Hindlimb muscle (tissue), 1 donor: ENCODE measurements at regions not wholly inside any gene's neighbourhood (a gene's known extent, or its start where the extent isn't known, plus 50 kb on each side); places are given as distances from the start of the nearest gene placed in this dataset.
A peak's percentile ranks its signal among the peaks of the same experiment; 100 is the strongest.
"Not testable (repeated sequence)": the region's sequence is repeated elsewhere in the genome, so short reads cannot be mapped to it uniquely, and the experiment has no call there.

Experiments used
- DNase-seq: peaks from one replicate; pipeline ENCODE4 v3.0.0-alpha.2; 2013

DNA sequence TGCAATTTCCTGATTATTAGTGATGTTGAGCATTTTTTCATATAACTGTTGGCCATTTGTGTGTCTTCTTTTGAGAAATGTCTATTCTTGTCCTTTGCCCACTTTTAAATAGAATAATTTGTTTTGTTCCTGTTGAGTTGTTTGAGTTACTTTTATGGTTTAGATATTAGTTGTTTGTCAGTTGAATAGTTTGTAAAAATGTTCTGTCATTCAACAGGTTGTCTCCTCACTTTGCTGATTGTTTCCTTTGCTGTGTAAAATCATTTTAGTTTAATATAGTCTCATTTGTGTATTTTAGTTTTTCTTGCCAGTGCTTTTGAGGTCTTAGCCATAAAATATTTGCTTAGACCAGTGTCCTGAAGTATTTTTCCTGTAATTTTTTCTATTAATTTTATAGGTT is 181.8 kb upstream of the GLRA2 start:
- DNase-seq, result no peak

DNA sequence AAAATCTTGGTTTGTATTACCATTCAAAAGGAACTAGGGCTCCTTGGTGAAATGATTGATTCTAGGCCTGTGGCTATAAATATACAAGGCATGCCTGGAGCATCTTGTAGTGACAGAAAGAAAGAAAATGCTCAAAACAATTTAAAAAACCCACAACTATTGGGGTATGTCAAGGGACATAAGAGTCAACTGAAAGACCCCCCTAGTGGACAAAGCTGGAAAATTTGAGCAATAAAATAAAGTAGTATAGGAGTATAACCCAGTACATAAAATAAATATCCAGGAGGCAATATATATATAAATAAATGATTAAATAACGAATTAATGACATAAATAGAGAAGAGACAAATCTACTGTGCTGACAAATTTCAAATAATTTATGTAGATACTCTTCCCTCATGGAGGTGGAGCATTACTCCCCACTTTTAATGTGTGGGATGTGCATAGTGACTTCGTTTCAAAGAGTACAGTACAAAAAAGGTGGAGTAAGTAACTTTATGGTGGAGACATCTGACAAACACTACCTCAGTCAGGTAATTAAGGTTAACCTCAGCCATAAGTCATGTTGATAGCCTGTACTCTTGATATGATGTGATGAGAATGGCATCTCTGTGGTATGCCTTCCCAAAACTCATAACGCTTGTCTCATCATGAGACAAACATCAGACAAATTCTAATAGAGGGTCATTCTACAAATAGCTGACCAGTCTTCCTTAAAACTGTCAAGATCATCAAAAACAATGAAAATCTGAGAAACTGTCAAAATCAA is 185.0 kb upstream of the GLRA2 start:
- no peak for DNase-seq

DNA sequence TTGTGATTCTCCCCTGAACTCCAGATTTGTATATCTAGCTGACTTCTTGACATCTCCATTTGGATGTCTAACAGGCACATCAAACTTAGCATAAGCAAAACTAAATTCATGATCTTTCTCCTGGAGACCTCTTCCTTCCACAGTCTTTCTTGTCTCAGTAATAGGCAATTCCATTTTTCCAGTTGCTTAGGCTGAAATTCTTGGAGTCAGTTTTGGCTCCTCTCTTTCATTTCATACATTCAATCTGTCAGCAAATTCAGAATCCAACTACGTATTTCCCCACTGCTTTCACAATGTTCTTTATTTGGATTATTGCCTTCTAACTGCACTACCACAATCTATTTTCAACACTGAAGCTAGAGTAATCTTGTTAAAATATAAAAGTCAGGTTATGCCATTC is 219.9 kb upstream of the GLRA2 start:
- DNase-seq, result peak; percentile 32

DNA sequence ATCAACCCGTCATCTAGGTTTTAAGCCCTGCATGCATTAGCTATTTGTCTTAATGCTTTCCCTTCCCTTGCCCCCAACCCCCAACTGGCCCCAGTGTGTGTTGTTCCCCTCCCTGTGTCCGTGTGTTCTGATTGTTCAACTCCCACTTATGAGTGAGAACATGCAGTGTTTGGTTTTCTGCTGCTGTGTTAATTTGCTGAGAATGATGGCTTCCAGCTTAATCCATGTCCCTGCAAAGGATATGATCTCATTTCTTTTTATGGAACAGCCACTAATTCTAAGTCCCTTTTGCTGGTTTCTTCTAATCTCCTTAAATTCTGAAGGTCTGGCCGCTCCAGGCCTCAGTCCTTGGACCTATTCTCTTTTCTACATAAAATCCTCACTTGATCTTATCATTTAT is 220.4 kb upstream of the GLRA2 start:
- DNase-seq, result not testable (repeated sequence)

DNA sequence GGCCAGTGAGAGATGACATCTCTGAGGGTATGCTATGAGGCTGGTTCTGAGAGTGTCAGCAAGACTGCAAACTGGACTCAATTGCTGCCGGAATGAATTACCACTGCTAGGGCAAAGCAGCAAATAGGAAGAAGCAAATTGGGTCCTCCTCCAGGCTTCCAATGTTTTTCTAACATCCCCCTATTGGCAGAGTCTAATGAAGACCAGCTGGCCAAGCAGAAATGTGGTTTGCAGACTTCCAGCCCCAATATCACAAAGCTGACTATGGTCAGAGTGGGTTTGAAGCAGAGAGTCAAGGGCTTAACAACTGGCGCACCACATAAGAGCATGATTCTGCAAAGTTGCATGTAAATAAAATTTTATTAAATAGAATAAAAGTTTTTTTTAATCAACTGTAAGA is 225.4 kb upstream of the GLRA2 start:
- DNase-seq, result no peak

DNA sequence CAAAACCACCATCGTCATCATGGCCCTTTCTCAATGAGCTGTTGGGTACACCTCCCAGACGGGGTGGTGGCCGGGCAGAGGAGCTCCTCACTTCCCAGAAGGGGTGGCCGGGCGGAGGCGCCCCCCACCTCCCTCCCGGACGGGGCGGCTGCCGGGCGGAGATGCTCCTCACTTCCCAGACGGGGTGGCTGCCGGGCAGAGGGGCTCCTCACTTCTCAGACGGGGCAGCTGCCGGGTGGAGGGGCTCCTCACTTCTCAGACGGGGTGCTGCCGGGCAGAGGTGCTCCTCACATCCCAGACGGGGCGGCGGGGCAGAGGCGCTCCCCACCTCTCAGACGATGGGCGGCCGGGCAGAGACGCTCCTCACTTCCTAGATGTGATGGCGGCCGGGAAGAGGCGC is 226.8 kb upstream of the GLRA2 start:
- DNase-seq, result not testable (repeated sequence)

DNA sequence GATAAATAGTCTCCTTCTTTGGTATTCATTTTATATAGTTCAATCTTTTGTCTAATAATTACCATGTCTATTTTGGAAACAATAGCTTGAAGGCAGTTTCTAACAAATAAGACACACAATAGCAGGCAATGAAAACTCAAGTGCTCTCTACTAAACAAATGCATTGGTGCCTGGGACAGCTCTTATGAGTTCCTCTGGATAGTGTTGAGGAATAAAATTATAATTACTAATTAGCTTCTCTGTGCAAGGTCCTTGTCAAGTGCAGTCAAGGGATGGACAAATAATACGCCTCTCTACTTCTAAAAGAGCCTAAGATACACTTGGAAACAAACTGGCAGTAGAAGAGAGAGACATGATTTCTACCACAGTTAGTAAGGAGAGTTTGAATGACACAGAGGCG is 229.0 kb upstream of the GLRA2 start:
- DNase-seq, result no peak

DNA sequence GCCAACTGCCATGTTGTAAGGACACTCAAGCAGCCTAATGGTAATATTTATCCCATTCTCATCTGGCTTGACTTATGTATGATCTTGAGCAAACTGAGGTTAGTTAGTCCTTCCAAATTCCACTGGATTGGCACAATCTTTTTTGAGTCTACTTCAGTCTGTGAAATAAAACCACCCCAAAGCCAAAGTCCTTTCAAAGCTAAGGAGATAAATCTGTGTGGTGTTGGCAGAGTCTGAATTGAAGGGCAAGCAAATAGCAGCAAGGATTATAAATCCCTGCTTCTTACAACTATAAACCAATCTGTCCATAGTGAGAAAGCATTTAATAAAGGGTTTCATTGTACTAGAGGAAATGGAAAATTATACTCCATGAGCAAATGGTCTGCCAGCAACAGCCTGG is 233.9 kb upstream of the GLRA2 start:
- no peak for DNase-seq

DNA sequence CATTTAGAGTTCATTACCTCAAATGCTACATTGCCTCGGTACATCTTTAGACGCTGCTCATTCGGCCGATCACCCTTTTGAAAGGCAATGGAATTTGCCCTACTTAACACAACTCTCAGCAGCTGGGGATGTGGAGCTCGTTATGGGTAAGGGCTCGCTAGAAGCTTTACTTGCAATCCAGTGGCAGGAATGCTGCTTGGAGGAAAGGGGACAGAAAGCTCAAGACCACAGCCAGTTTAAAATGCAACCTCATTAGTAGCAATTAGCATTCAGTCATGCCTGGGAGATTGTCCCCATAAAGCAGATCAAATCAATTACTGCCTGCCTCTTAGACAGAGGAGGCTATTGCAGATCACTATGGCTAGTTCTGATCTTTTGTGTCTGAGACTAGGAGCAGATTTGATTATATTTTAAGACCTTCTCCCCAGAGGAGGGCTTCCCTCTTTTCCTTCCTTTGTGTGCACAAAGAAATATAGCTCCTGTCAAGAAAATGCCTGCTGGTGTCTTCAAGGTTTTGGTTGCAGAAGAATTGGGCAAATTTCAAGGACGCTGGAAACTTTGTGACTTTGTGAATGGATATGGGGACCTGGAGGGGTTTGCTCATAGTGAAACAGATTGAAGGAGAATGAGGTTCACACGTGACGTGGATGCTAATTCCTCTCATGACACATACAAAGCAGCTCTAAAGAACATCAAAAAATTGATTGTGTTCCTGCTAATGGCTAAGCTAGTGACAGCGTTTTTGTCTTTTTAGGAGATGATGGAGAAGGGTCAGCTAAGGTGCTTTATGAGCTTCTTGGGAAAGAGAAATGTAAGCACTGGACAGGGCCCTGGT is 237.5 kb upstream of the GLRA2 start:
- no peak for DNase-seq

DNA sequence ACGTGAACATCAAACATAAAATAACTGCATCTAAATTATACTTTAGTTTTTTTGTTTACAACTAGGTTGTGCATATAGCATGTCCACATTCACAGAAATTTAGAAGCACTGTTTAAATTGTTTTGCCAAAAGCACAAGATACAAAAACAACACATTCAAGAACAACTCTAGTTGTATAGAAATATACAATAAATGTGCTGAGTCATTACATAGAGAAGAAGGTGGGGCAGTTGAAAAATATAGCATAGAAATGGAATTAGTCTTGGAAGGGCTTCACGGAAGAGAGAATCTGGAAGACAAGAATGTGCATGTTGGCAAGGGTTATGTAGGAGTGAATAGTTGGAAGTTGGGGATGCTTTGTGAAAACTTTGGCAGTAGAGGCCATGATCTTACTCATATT is 239.0 kb upstream of the GLRA2 start:
- no peak for DNase-seq

DNA sequence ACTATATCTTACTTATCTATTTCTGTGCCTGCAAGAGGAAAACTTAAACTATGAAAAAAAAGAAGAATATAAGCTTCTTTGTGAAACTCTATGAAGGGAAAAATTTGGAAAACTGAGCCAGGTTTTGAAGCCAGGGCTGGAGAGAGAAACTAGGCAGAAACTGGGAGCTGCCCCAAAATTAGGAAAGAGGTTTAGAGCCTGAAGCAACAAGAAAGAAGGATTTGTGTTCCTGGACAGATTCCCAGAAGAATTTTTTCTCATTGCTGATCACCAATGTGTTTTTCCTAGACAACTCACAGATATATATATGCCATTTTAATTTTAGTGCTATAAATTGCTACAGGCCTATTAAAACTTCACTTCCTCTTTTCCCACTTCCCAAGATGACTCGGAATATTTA is 245.0 kb upstream of the GEMIN8 start:
- peak; percentile 53 for DNase-seq

DNA sequence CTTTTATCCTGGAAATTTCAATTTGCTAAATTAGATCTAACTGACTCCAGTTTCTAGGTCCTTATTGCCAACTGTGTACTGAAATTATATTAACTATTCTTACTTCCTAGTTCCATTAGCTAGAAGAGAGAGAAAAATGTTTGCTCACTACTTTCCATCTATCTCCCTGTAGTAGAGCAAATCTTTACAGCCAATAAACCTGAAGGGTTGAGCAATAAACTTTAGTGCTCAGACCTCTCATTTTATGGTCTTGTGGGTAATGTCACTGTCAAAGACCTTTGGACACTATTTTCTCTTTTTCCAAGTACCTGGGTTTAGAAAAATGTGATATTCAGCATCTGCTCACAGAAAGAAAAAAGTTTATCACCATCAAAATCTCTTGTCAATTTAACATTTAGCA is 237.5 kb upstream of the GEMIN8 start:
- no peak for DNase-seq

DNA sequence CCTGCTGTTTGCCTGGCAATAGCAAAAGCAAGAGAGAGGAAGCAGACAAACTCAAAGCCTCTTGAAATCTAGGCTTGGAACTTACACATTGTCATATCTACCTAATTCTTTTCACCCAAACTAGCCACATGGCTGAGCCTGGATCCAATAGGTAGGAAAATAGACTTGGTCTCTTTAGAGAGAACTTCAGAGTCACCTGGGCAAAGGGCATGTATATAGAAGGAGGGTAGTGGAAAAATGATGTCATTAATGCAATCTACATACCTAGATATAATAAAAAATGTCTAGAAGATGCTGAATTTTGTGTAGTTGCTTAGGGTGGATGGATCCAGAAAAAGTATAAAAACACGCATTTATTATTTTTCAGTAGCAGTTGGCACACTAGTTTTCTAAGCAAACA is 237.0 kb upstream of the GEMIN8 start:
- DNase-seq, result no peak

DNA sequence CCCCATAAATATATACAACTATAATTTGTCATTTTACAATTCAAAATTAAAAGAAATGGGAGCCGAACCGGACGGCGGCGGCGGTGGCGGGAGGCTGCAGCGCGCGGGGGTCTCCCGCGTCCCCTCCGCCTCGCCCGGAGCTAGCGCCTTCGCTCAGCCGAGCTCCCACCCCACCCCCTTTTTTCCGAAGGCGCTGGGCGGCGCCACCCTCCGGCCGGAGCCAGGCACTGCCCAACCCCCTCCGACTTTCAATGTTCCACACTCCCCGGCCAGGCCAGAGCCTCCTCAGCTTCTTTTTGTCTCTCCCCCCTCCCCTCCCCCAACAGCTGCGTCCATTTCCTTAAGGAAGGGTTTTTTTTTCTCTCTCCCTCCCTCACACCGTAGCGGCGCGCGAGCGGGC is 214.1 kb upstream of the GEMIN8 start:
- no peak for DNase-seq

DNA sequence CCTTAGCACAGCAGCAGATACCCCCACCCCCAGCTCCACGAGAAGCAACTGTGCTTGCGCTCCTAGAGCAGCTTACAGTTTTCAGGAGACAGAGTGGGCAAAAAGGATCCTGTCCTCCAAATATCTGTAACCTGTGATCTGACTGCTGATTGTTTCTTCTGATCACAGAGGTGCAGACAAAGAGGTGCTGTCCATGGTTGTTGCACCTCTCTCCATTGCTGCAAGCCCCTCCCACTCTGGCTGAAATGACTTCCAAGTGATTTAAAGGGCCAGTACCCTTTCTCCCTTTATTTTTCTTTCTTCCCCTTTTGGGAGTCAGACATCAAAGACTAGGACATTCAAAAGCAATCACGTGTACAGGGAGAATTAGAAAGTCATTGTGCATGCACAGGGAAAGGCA is 205.3 kb upstream of the GEMIN8 start:
- no peak for DNase-seq

DNA sequence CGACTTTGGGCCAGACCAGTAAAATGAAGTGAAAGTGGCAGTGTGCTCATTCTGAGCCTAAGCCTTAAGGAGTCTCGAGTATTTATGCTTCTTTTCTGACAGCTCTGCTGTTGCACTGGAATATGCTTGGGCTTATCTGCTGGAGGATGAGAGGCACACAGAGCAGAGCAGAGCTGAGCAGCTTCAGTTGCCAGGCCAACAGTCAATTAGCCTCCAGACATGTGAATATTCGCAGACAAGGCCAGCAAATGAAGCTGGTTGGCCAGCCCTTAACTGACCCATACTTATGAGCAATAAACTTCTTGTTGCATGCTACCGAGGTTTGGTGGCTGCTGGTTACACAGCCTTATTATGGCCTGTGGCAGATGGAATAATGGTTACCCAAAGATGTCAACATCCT is 203.0 kb upstream of the GEMIN8 start:
- DNase-seq, result no peak

DNA sequence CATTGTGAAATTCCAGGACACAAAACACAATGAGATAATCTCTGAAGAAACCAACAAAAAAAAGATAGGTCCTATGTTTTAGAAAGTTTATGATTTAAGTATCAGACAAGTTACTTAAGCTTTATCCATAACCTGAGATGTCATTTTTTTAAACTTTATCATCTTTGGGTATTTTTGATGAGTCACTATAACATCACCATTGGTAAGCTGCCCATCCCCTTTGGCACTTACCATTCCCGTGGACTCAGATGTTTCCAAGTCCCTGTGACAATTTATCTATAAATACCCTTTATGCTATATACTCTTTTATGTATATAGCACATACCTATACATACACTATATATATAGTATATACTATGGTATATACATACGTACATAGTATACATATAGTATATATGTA is 198.9 kb upstream of the GEMIN8 start:
- DNase-seq, result no peak

DNA sequence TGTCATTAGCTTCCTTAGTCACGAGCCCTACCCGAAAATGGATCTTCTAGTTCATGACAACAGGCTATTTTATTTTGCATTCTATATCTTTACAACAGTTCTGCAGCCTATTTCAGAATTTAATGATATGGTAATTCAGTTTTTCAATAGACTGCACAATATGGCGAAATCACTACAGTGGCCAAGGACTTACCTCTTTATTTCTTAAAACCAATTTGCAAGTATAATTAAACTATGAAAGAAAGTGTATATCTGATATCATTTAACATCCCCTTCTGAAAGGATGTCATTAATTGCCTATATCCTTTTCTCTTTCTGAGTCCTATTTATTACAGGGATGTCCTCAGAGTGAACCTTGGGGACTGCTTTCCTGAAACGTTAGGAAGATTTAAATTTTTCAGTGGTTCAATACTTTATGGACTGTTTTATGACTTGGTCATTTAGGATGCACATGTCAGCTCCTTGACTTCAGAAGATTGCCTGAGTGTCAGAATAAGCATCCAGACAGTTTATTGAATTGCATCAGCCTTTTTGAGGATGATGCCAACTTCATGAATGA is 190.8 kb upstream of the GEMIN8 start:
- DNase-seq, result no peak

DNA sequence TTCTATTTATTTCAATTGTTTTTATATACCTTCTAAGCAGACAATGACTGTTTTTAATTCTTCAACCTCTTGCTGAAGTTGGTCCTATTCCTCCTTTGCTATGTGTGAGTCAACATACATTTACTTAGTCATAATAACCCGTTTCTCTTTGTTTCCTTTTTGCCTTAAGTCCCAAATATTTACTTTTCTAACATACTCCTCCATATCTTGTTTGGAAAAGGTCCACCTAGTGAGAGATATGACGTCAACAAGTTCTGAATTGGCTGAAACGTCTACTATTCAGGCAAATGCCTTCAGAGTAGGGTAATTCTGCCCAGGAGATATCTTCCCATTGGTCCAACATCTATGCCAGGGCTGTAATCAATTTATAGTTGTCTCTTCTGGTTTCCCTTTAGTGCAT is 179.3 kb upstream of the GEMIN8 start:
- DNase-seq, result no peak

DNA sequence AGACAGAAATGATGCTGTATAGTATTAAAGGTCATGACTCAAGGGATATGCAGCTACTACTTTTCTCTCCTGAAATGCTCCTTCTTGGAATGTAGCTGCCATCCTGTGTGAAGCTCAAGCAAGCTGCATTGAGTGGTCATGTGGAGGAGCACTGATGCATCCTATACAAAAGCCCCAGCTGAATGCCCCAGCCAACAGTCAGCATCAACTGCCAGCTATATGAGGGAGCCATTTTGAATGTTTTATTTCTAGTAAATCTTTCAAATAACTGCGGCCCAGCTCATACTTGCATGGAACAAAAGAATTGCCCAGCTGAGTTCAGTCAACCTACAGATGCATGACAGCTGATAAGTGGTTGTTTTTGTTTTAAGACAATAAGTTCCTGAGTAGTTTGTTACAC is 165.0 kb upstream of the GEMIN8 start:
- no peak for DNase-seq

DNA sequence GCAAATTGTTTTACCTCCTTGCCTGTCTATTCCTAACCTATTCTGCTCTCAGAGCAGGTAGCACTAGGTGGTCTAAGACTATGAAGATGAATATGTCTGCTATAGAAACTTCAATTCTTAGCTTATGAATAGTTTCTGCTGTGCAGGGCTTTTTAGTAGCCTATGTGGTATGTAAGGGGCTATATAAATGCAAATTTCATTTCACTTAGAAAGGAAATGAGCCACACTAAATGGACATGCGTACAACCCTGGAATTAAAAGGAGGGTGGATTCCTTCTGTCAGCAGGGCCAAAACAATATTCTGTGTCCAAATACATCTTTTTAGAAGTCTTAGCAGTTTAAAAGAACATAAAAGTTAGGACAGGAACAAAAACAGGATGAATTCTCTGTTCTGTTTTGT is 163.9 kb upstream of the GEMIN8 start:
- DNase-seq, result no peak

DNA sequence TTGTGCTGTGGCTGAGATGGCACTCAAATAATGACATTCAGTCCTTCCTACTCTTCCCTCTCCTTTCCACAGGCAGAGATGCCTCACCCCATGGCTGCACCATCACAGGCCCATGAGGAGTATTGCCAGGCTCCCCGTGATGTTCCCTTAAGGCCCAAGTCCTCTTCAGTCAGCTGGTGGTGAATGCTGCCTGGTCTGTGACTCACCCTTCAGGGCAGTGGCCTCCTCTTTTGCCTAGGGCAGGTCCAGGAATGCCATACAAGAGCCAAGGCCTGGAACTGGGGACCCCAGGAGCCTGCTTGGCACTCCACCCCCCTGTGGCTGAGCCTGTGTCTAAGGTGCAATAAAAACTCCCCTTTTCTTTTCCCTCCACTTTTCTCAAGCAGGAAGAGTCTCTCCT is 144.2 kb upstream of the GEMIN8 start:
- no peak for DNase-seq

DNA sequence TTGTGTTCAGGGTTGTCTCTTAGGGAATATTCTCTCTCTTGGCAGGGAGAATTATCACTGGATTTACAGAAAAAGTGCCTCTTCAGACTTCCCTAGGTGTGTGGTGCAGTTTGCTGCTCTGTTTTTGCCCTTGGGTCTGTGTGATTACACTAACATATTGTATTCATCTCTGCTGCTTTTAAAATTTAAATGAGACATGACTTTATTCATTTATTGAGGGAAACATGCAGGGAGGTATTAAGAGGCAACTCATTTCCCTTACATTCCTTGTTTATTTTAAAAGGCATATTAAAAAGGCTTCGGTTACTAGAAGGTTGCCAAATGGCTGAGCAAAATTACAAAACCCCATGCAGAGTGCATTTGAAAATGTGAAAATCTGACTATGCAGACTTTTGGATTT is 135.1 kb upstream of the GEMIN8 start:
- no peak for DNase-seq

DNA sequence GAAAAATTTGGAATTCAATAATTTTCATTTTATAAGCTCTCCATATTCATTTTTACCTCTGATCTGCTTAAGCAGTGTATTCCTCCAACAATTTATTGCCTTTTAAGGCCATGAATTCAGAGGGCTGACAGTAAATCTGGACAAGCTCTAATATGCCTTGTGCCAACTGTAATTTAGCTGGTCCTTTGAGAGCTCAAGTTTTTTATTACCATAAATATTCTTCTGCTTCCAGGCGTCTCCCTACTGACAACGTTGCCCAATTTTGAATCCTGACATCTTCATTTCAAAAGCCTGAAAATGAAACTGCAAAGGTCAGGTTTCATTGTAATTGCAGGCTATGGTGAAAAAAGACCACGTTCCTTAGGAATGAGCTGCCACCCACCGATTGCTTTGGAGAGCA is 95.8 kb upstream of the GEMIN8 start:
- peak; percentile 0 for DNase-seq
